HG03139 (cell line): ENCODE measurements at regions not wholly inside any gene's neighbourhood (a gene's known extent, or its start where the extent isn't known, plus 50 kb on each side); places are given as distances from the start of the nearest gene placed in this dataset.

Experiments used
- ATAC-seq: cut with Tn5 transposase; IDR thresholded peaks from one replicate; pipeline ENCODE4 v1.9.1; 2021; ENCODE audit not compliant: unreplicated experiment

GRCh38 chr20:54361475-54361874 is 113.9 kb upstream of the DOK5 start:
- no peak for ATAC-seq

DNA sequence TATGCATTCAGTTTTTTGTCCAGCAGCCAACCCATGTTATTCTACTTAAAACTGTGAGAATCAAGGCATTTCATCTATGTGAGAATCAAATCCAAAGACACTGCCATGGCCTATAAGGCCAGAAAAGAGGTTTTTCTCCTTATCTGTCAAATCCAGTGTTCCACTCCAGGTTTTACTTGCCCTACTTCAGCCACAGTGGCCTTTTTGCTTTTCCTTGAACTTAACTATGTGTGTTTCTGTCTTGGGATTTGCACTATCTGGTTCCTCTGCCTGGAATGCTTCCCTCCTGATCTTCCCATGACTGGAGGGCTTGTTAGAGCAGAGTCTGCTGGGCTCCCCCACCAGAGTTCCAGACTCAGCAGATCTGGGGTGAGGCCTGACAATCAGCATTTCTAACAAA is 113.1 kb upstream of the DOK5 start:
- ATAC-seq = no peak

GRCh38 chr20:54364365-54364764 is 111.0 kb upstream of the DOK5 start:
- ATAC-seq = no peak

DNA sequence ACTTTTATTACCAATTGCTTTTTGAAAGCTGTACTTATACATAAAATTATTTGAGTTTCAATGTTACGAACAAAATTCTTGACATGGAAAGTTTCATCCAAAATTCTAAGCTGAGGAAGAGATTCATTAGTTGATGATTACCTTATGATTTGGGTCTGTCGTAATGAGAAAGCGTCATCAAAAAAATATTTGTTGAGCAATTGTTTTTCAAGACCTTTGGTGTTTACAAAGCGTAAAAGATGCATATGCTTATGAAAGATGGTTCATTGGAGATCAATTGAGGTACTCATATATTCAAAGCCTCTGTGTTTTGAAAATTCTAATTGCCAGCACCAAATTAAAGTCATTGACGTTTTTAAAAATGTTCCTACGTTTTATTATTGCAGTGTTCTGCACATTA is 110.5 kb upstream of the DOK5 start:
- no peak for ATAC-seq

GRCh38 chr20:54366669-54367344 is 108.6 kb upstream of the DOK5 start:
- ATAC-seq = no peak

- ATAC-seq = no peak
These were observed 106.8 kb upstream of the DOK5 start for GRCh38 chr20:54368570-54368969.

GRCh38 chr20:54372313-54372712 is 103.1 kb upstream of the DOK5 start:
- ATAC-seq = no peak

DNA sequence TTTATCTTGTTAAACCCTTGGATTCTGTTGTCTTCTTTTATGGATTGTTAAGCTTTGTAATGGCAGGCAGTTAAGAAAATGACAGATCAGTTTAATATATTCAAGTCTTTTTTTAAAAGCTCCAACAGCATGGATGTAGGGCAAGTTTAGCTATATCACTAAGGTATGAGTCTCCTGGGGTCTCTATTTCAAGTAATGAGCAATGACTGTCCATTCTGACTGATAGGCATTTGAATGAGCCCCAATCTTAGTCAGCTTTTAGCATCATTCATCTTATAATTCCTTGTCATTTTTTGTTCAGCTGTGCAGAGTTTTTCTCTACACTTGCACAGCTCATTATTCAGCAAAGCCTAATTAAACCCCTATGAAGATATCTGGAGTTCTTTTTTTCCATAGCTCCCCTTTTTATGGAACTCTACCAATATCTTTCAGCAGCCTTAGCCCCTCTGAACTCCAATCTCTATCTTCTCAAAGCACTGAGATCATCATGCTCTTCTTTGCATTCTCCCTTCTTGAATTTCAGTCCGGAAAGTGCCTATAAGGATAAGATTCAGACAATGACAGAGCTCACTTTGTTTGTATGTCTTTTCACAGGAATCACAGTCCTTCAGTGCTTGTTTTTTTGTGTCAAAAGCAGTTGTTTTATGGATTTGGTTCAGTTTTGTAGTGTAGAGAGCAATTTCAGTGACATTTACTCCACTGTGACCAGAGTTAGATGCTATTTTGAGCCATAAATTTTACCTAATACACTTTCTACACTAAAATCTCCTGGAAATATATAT is 97.2 kb upstream of the DOK5 start:
- no peak for ATAC-seq

DNA sequence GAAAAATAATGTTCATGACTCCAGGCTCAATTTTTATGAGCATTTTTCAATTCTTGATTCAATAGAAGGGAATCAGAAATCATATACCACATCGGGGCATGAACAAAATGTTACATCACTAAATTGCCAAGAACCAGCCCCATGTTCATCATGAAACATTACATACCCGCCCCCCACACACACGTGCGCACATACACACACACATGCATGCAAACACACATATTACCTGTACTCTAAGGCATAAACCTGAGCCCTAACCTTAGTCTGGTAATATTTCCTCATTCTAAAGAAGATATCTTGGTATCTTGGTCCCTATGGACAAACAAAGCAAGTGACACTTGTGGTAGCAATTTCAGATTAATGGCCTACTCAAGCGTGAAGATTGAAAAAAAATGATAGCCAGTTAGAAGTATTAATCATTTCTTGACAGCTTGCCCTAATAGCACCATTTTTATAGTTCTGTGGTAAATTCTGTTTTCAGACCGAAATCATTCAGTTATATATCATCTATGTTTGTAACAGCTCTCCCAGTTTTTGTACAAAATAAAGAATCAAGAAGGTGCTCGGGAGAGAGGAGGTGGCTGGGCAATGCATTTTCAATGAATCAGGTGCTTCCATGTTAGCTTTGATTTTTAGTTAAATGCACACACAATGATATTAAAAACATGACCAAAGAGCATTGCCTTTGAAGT is 95.4 kb upstream of the DOK5 start:
- ATAC-seq = no peak

DNA sequence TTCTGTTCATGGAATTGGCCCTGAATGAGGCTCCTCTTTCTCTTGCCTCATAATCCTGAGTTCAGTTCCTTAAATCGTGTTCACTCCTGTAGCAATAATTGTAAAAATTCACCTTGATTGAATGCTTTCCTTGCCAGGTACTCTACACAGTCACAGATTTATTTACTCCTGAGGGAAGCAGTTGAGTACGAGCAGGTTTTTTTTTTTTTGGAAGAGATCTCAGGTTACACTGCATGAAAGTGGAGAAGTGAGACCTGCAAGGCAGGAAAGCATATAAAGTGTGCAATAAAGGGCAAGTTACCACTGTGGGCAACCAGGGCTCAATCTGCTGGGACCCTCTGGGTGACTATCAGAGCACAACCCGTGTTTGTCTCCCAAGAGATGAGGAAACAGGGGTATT is 93.0 kb upstream of the DOK5 start:
- ATAC-seq = no peak

GRCh38 chr20:54385746-54386145 is 89.6 kb upstream of the DOK5 start:
- no peak for ATAC-seq

DNA sequence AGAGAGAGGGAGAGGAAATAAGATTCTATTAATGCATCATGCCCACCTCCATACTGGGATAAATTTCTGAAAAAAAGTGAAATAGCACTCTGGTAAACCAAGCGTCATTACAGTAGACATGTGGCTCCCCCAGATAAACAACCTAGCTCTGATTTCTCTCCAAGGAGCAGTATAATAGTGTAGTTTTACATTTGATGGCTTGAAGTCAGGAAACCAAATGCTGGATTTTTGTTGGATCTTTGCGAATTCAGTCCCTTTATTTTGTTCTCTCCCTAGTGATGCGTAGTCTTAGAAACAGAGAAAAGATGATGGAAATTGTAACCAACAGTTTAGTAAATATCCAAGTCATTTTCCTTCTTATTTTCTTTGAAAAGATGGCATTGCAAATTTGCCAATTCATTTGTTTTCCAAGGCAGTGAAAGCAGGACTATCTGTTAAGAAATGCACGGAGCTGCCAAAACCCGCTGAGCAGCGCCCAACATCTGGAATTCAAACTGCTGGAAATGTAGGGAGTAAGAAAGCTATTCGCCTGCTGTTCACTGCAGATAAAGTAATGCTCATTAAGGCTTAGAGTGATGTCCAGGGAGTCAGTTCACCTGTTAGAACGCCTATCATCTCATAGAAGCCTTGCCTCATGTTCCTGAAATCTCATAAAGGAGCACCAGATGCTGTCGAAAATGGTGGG is 85.7 kb upstream of the DOK5 start:
- ATAC-seq = no peak

GRCh38 chr20:54397292-54398140 is 77.9 kb upstream of the DOK5 start:
- no peak for ATAC-seq

- no peak for ATAC-seq
These were observed 76.6 kb upstream of the DOK5 start for GRCh38 chr20:54398814-54399213.

DNA sequence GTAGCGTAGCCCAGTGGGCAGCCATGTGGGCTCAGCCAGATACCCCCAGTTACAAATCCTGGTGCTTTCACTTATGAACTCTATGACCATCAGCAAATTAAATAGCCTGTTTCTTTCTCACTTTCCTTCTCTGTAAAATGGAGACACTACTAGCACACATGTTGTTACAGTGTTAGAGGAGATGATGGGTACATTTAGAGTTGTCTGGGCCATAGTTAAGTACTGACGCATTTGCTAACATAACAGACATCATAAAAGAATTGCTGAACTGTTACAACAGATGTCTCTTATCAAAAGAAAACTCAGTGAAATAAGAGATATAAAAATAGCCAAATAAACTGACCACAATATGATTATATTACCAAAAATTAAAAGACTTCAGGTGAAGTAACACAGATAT is 69.9 kb upstream of the DOK5 start:
- ATAC-seq = no peak

GRCh38 chr20:54407459-54407858 is 67.9 kb upstream of the DOK5 start:
- ATAC-seq = no peak

DNA sequence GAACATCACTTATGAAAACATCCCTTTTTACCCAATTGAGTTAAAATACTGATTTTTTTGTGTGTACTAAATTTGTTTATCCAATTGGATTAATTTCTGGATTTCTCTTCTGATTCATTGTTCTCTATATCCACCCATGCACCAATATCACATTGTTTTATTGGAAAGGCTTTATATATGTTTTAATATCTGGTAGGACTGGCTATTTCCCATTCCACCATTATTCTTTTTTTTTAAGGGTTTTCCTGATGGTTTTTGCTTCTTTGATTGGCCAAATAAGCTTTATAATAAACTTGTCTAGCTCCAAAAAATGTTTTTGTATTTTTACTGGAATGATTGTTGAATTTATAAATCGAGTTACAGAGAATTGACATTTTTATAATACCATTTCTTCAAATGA is 59.4 kb upstream of the DOK5 start:
- ATAC-seq = no peak

GRCh38 chr20:54416770-54417169 is 58.6 kb upstream of the DOK5 start:
- ATAC-seq = no peak

DNA sequence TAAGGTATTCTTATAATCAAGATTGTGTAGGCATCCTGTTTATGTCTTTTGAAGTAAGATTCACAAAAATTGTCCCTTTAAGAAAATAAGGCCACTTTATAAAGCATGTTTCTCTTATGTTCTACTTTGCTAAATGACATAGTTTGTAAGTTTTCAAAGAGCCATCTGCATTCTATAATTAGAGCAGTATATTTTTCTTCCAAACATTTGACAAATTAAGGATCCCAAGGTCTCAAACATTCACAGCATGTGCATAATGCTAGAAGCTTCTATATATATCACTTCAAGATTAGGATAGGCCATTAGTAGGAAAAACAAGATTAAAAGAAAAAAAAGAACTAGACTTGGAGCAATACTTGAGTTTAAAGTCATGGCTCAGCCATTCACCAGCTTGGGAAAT is 55.9 kb upstream of the DOK5 start:
- no peak for ATAC-seq
